GDM1 (cell line): ENCODE measurements at regions not wholly inside any gene's neighbourhood (a gene's known extent, or its start where the extent isn't known, plus 50 kb on each side); places are given as distances from the start of the nearest gene placed in this dataset.
"Not testable (repeated sequence)": the region's sequence is repeated elsewhere in the genome, so short reads cannot be mapped to it uniquely, and the experiment has no call there.

Experiments
- DNase-seq: peaks from one replicate; lab custom pipeline; 2025; lab: John Stamatoyannopoulos, UW

DNA sequence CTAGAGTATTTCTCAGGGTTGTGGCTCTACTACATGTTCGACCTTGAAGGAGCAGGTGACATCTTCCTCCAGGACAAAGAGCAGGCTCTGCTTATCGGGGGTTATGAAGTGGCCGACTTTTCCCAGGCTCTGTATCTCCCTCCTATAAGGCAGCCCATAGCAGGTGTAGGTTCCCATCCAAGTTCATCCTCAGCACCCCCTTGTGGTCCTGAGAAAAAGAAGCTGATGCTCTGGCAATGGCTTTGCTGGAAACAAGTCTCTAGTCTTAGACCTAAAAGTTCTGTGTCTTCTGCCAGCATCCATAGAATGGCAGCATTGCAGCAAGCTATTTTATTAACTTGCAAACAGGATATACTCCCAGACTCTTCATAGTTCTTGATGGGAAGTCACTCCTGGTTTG lies 836.6 kb upstream of the PRKX start:
- peak; percentile 15 for DNase-seq

DNA sequence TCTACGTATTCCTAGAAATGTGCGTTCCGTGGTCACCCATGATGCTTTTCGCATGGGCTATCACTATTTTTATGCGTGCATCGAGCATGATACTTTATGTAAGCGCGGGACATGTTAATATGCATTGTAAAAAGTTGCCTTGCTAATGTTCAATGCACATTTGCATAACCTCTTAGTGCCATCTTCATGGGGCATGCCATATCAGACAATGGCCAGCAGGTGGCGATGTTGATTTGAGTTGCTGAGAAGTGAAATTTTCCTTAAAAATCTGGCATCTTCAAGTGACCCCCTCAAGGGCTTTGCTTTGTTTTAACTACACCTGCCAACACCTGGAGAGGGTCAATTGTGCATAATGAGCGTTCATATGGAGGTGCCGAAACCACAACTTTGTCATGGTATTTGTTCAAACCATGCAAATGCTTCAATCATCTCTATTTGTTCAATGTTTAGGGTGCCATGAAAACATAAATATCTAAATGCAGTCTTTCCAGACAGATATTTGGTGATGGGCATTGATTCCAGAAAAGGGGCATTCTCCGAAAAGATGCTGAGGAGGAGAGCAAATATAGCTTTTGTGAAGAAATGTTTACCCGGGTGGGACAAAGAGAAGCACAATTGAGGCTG lies 833.9 kb upstream of the PRKX start:
- DNase-seq = peak; percentile 48

GRCh38 chrX:4546178-4546577 lies 832.7 kb upstream of the PRKX start:
- not testable (repeated sequence) for DNase-seq

- DNase-seq = no peak
These were observed 814.8 kb upstream of the PRKX start for GRCh38 chrX:4528247-4528646.

DNA sequence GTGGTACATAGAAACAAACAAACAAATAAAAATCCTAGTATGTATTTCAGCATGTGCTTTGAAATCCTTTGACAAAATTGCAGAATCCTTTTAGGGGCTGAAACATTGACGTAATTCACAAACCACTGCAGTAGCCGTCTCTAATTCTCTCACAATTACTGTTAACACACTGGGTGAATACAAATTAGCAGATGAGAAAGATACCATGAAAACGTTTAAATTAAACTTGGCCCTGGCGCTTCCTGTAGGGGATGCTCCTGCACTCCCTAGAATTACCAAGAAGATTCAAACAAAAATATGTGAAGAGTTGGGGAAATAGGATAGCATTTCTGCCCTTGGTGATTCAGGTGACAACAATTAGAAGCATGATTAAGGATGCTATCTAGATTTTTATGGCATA lies 772.5 kb upstream of the PRKX start:
- DNase-seq = no peak

DNA sequence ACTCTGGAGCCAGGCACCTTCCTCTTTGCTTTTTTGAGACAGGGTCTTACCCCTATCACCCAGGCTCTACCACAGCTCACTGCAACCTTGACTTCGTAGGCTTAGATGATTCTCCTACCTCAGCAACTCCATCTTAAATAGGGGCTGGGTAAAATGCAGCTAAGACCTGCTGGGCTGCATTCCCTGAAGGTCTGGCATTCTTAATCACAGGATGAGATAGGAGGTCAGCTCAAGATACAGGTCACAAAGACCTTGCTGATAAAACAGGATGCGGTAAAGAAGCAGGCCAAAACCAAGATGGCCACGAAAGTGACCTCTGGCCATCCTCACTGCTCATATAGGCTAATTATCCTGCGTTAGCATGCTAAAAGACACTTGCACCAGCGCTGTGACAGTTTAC lies 770.8 kb upstream of the PRKX start:
- DNase-seq = no peak

DNA sequence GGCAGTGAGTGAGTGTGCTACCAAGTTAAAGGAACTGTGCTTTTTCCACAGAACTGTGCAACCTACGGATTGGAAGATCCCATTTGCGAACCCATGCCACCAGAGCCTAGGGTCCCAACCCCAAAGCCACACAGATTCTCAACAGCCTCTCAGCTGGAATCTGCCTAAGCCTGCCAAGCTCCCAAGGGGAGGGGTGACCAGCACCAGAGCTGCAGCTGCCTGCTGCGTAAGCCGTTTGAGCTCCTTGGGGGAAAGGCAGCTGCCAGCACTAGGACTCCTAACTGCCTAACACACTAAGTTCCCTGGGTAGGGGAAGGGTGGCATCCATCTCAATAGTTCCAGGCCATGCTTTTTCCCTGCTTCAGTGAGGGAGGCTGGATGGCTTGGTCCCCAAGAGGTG lies 738.1 kb upstream of the PRKX start:
- no peak for DNase-seq

GRCh38 chrX:4450177-4450576 lies 736.7 kb upstream of the PRKX start:
- DNase-seq = no peak

- DNase-seq = no peak
These were observed 722.5 kb upstream of the PRKX start for GRCh38 chrX:4435905-4436304.

- DNase-seq = no peak
These were observed 684.0 kb upstream of the PRKX start for GRCh38 chrX:4397471-4397870.

DNA sequence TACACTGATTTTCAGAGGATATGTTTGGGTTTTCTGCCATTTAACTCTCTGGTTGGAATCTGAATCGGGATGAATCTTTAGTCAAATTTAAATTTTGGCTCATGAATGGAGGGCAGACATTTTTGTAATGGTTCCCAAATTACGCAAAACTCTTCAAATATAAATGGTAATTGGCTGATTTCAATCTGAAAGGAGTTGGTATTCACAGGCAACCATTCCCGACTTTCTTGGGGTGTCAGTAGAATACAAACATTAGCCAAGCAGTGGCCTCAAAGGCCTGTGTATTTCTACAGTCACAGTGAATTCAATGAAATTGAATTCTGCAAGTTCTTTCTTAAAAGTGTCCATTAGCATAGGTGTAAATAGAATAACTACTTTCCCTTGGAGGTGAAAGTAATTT lies 668.8 kb upstream of the PRKX start:
- DNase-seq = no peak

DNA sequence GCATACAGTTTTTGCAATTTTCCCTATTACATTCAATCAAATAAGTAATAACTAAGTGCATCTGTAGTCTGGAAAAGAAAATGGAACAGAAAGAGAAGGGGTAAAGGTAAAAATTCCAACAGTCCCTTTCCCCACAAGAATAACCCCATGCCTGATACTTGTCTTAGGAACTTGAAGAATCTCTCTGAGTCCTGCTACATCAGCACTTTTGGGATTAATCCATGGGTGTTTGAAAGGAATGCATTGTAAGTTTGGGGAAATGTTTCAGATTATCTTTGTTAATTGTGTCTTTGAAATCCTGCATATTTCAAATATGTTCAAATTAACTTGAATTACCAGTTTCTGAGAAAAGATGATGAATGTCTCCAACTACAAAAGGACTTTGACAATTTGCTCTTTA lies 667.3 kb upstream of the PRKX start:
- no peak for DNase-seq

DNA sequence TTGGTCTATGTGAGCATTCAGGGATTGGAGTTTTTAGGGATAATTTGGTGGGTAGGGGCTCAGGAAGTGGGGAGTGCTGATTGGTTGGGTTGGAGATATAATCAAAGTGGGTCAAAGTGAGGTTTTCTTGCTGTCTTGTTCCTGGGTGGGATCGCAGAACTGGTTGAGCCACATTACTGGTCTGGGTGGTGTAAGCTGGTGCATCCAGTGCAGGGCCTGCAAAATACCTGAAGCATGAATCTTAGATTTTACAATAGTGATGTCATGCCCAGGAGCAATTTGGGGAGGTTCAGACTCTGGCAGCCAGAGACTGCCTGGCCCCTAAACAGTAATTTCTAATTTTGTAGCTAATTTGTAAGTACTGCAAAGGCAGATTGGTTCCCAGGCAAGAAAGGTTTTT lies 665.6 kb upstream of the PRKX start:
- no peak for DNase-seq

DNA sequence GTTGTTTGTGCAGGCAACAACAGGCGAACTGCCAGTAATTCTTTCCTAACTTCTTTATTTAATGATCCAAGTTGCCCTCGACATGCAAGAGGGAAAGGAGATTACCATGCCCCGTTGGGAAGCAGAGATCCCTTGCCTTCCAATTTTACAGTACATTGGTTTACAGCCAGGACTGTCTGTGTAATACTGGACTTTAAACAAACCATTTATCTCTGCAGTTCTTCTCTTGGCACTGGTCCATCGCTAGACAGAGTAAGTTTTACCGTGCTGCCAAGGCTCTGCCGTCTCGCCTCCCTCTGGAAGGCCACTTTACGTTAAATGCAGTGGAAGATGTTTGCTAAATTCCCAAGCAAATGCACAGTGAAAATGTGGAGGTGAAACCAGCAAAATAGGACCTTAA lies 660.3 kb upstream of the PRKX start:
- DNase-seq = no peak

- no peak for DNase-seq
These were observed 645.1 kb upstream of the PRKX start for GRCh38 chrX:4358577-4358976.

DNA sequence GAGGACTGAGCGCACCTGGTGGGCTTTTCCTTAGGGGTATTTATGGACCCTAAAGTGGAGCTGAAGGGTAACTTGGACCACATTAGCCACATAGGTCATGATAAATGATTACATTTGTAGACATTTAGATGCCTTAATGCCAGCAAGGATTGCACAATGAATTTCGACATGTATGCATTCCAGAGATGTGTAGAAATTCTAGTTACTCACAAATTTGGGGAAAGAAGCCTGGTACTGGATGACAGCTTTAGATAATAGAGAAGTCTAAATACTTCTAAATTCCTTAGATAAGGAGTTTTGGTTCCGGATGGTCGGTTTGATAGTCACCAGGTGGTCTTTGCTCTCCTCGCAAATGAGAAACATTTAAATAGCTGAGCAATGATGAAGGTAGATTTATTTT lies 609.5 kb upstream of the PRKX start:
- DNase-seq = no peak

- DNase-seq = no peak
These were observed 607.0 kb upstream of the PRKX start for GRCh38 chrX:4320436-4320947.

DNA sequence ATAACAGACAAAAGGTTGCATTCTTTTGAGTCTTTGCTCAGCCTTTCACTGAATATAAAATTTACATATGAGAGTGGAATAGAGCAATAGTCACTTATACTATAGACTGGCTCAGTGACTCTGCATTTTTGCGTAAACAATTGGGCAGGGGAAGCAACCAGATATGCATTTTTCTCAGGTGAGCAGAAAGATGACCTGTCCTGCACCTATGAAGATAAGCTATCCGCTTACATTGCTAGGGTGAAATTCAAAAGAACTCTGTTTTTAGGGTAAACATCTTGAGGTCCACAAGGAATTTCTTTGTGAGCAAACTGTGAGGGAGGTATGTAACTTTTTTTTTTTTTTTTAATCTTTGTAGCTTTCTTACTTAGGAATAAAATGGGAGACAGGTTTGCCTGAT lies 602.4 kb upstream of the PRKX start:
- no peak for DNase-seq

DNA sequence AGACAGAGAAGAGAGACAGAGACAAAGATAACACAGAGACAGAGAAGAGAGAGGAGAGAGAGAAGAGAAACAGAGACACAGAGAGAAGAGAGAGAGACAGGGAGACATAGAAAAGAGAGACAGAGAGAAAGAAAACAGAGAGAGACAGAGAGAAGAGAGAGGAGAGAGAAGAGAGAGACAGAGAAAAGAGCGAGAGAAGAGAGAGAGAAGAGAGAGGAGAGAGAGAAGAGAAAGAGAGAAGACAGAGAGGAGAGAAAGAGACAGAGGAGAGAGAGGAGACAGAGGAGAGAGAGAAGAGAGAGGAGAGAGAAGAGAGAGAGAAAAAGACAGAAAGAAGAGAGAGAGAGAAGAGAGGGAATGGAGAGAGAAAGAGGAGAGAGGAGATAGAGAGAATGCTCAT lies 601.1 kb upstream of the PRKX start:
- DNase-seq = no peak

DNA sequence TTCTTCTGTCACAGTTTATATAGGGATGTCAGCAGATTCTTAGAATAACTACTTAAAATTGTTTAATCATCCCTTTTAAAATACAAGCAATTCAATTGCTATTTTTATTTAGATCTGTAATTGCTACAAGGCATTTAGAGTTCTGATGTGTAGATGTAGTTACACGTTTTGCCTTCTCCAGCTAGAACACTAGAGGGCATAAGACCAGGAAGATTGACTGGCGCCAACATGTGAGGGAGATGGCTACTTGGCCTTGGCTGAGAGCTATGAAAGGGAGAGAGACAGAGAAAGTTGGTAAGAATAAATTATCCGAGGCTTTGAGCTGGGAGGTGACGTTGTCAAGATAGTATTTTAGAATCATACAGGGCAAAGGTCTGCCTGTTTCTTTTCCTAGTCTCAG lies 563.7 kb upstream of the PRKX start:
- DNase-seq = no peak

DNA sequence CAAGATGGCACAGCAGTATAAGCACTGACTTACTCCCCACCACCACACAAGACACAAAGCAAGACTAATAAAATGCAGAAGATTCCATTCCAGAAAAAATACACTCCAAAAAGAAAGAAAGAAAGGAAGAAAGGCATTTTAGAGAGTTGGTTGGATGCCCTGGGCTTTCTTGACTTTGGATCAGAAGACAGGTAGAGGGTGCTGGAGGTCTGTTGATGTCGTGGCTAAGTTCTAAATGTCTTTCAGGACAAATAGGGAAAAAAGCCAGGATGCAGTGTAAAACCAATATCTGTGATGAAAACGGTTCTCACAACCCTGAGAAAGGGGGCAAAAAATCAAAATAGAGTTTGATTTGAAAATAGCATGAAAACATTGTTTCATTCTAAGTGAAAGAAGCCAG lies 555.2 kb upstream of the PRKX start:
- DNase-seq = no peak

DNA sequence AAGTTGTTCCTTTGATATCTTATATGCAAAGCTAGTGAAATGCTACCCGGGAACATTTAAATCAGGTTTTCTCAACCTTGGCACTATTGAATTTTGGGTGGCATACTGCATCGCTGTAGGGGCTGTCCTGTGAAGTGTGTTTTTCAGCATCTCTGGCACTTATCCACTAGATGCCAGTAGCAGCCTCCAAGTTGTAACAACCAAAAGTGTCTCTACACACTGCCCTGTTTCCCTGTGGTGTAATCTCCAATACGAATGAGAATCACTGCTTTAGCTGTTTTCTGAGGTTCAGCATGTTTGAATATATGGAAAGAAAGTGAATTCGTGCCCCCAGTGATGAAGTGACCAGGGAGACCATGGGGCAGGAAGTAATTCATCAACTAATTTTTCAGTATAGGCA lies 551.6 kb upstream of the PRKX start:
- DNase-seq = no peak

- DNase-seq = no peak
These were observed 549.8 kb upstream of the PRKX start for GRCh38 chrX:4263030-4263803.

DNA sequence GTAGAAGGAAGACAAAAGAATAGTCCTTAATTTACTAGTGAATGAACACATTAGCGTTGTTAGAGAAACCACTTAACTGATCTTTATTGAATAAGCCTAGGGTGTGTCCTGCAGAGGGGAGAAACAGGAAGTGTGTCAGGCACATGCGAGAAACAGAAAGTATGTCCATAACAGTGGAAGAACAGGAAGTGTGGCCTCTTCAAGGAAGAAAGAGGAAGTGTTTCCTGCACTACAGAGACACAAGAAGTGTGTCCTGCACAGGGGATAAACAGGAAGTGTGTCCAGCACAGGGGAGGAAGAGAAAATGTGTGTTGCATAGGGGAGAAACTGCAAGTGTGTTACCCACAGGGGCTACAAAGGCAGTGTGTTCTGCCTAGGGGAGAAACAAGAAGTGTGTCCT lies 539.6 kb upstream of the PRKX start:
- DNase-seq = peak; percentile 50
